ENCODE measurements at regions not wholly inside any gene's neighbourhood (a gene's known extent, or its start where the extent isn't known, plus 50 kb on each side); places are given as distances from the start of the nearest gene placed in this dataset.

- no peak overlapping the region for H3K27ac ChIP-seq
- TF ChIP-seq CTCF (IDR thresholded peaks at IDR 0.05; ENCODE audit: low read depth, low read length, missing control alignments), result no peak
- in situ Hi-C loops (cut with HindIII; ENCODE audit: low pct_ligation_motif_present, low sequenced_read_pairs), result no loop called here
- H3K27me3 ChIP-seq (replicated peaks), result no peaks in the 10 kb centered on the region
- no peak overlapping the region for H3K4me3 ChIP-seq (ENCODE audit: low read depth, low read length)
- no peak for DNase-seq
- no peaks in the 10 kb centered on the region for H3K36me3 ChIP-seq (replicated peaks)
These were observed 604.3 kb upstream of the CDH7 start for GRCh38 chr18:65146482-65147021.

- Histone ChIP-seq H3K4me3 (ENCODE audit: low read depth, low read length) (no peak overlapping the region), H3K27ac (no peak overlapping the region), H3K27me3 (replicated peaks) (no peaks in the 10 kb centered on the region), H3K36me3 (replicated peaks) (no peaks in the 10 kb centered on the region)
- DNase-seq, result no peak
- no peak for TF ChIP-seq CTCF (IDR thresholded peaks at IDR 0.05; ENCODE audit: low read depth, low read length, missing control alignments)
- in situ Hi-C loops (cut with HindIII; ENCODE audit: low pct_ligation_motif_present, low sequenced_read_pairs), result no loop called here
These were observed 605.5 kb upstream of the CDH7 start for GRCh38 chr18:65145312-65145711.

- no peaks in the 10 kb centered on the region for H3K27me3 ChIP-seq (replicated peaks)
- no peak overlapping the region for H3K4me3 ChIP-seq (ENCODE audit: low read depth, low read length)
- no peaks in the 10 kb centered on the region for H3K36me3 ChIP-seq (replicated peaks)
- H3K27ac ChIP-seq, result no peak overlapping the region
- in situ Hi-C loops (cut with HindIII; ENCODE audit: low pct_ligation_motif_present, low sequenced_read_pairs), result no loop called here
- no peak for DNase-seq
- TF ChIP-seq CTCF (IDR thresholded peaks at IDR 0.05; ENCODE audit: low read depth, low read length, missing control alignments), result no peak
These were observed 617.2 kb upstream of the CDH7 start for GRCh38 chr18:65133610-65134009.

GRCh38 chr18:65124633-65125032 is 626.2 kb upstream of the CDH7 start:
- H3K36me3 ChIP-seq (replicated peaks), result no peaks in the 10 kb centered on the region
- DNase-seq, result no peak
- in situ Hi-C loops (cut with HindIII; ENCODE audit: low pct_ligation_motif_present, low sequenced_read_pairs), result no loop called here
- H3K4me3 ChIP-seq (ENCODE audit: low read depth, low read length), result no peak overlapping the region
- no peak for TF ChIP-seq CTCF (IDR thresholded peaks at IDR 0.05; ENCODE audit: low read depth, low read length, missing control alignments)
- H3K27ac ChIP-seq, result no peak overlapping the region
- H3K27me3 ChIP-seq (replicated peaks), result no peaks in the 10 kb centered on the region

GRCh38 chr18:65103864-65104263 is 646.9 kb upstream of the CDH7 start:
- DNase-seq, result no peak
- no peak overlapping the region for H3K27ac ChIP-seq
- TF ChIP-seq CTCF (IDR thresholded peaks at IDR 0.05; ENCODE audit: low read depth, low read length, missing control alignments), result no peak
- H3K4me3 ChIP-seq (ENCODE audit: low read depth, low read length), result no peak overlapping the region
- no peaks in the 10 kb centered on the region for H3K36me3 ChIP-seq (replicated peaks)
- H3K27me3 ChIP-seq (replicated peaks), result no peaks in the 10 kb centered on the region
- in situ Hi-C loops (cut with HindIII; ENCODE audit: low pct_ligation_motif_present, low sequenced_read_pairs), result no loop called here

- no peak overlapping the region for H3K4me3 ChIP-seq (ENCODE audit: low read depth, low read length)
- no peak for TF ChIP-seq CTCF (IDR thresholded peaks at IDR 0.05; ENCODE audit: low read depth, low read length, missing control alignments)
- no peaks in the 10 kb centered on the region for H3K27me3 ChIP-seq (replicated peaks)
- H3K36me3 ChIP-seq (replicated peaks), result no peaks in the 10 kb centered on the region
- no peak overlapping the region for H3K27ac ChIP-seq
- in situ Hi-C loops (cut with HindIII; ENCODE audit: low pct_ligation_motif_present, low sequenced_read_pairs), result no loop called here
- DNase-seq, result no peak
These were observed 657.5 kb upstream of the CDH7 start for GRCh38 chr18:65093346-65093745.

Data from brain microvascular endothelial cell (primary cell).